Tibial nerve (tissue), 4 donors: ENCODE measurements at regions not wholly inside any gene's neighbourhood (a gene's known extent, or its start where the extent isn't known, plus 50 kb on each side); places are given as distances from the start of the nearest gene placed in this dataset.

Experiments
- DNase-seq, 2 donors: peaks; one replicate each; pipeline ENCODE4 v3.0.0-alpha.2; 2019; ENCODE audit warnings: low spot score in 2 of 2
- H3K27ac ChIP-seq, 4 donors: fragments of 200-600 bp; sonication (generic) in 3 of 4; one replicate each; pipeline ENCODE4 v1.5.1; 2017 to 2019; ENCODE audit warnings: mild to moderate bottlenecking in 1 of 4
- H3K27me3 ChIP-seq, 2 donors: fragments of 200-600 bp; sonication (generic) in 1 of 2; one replicate each; pipeline versions ENCODE4 v1.5.1 to v1.6.0; 2017 to 2019
- H3K36me3 ChIP-seq, 3 donors: fragments of 200-600 bp; sonication (generic); one replicate each; pipeline ENCODE4 v1.5.1; 2018 to 2019
- H3K4me1 ChIP-seq, 4 donors: fragments of 200-600 bp; sonication (generic) in 3 of 4; one replicate each; pipeline ENCODE4 v1.5.1; 2017 to 2019
- H3K4me3 ChIP-seq, 4 donors: fragments of 200-600 bp; sonication (generic) in 3 of 4; one replicate each; pipeline ENCODE4 v1.5.1; 2017 to 2019; ENCODE audit warnings: mild to moderate bottlenecking in 1 of 4, moderate library complexity in 1 of 4
- H3K9me3 ChIP-seq, 4 donors: fragments of 200-600 bp; sonication (generic) in 3 of 4; one replicate each; pipeline ENCODE4 v1.5.1; 2017 to 2019
- CTCF ChIP-seq, 5 experiments: fragments of 200-600 bp in 3 of 5; fragments of 450-650 bp in 2 of 5; sonication (generic) in 3 of 5; IDR thresholded peaks; one replicate each; pipeline ENCODE4 v1.5.1; 2016 to 2019; ENCODE audit warnings: antibody characterized with exemption in 5 of 5, mild to moderate bottlenecking in 3 of 5, moderate library complexity in 2 of 5
- EP300 ChIP-seq, 2 donors: sonication (generic); formaldehyde crosslinking; IDR thresholded peaks; one replicate each; pipeline ENCODE4 v1.6.1; 2017; ENCODE audit warnings: antibody characterized with exemption in 2 of 2, mild to moderate bottlenecking in 1 of 2
- POLR2A ChIP-seq, 2 donors: fragments of 450-650 bp; IDR thresholded peaks; one replicate each; pipeline ENCODE4 v1.6.1; 2017; ENCODE audit warnings: antibody characterized with exemption in 2 of 2, mild to moderate bottlenecking in 2 of 2, moderate library complexity in 2 of 2
- WGBS, 2 donors: methylation state at CpG; one replicate each; pipeline ENCODE4 v1.1.5; 2018; 5-methylcytosine and 5-hydroxymethylcytosine counted together

GRCh38 chr2:198961547-198961946 lies 496.2 kb downstream of the SATB2 start:
- no peak overlapping the region for H3K27ac ChIP-seq
- no peaks in the 10 kb centered on the region for H3K4me1 ChIP-seq
- no peaks in the 10 kb centered on the region for H3K9me3 ChIP-seq
- TF ChIP-seq EP300 (IDR thresholded peaks at IDR 0.05) (no peak), CTCF (IDR thresholded peaks at IDR 0.05) (no peak), POLR2A (IDR thresholded peaks at IDR 0.05) (no peak)
- no peak overlapping the region for H3K4me3 ChIP-seq
- H3K27me3 ChIP-seq: no peaks in the 10 kb centered on the region
- no peak for DNase-seq
- H3K36me3 ChIP-seq: no peaks in the 10 kb centered on the region

GRCh38 chr2:198957181-198957580 lies 500.6 kb downstream of the SATB2 start:
- 45 to 50% methylated on average over 1 of the region's 1 CpG for WGBS, 2 donors
- no peak for DNase-seq
- H3K36me3 ChIP-seq: no peaks in the 10 kb centered on the region
- H3K4me1 ChIP-seq: no peaks in the 10 kb centered on the region
- H3K9me3 ChIP-seq: no peaks in the 10 kb centered on the region
- H3K4me3 ChIP-seq: no peak overlapping the region
- no peak overlapping the region for H3K27ac ChIP-seq
- TF ChIP-seq EP300 (IDR thresholded peaks at IDR 0.05): no peak
- no peak for TF ChIP-seq CTCF (IDR thresholded peaks at IDR 0.05)
- no peak for TF ChIP-seq POLR2A (IDR thresholded peaks at IDR 0.05)
- H3K27me3 ChIP-seq: no peaks in the 10 kb centered on the region

GRCh38 chr2:198953328-198953727 lies 504.4 kb downstream of the SATB2 start:
- H3K36me3 ChIP-seq: no peaks in the 10 kb centered on the region
- DNase-seq: no peak
- H3K27me3 ChIP-seq: no peaks in the 10 kb centered on the region
- TF ChIP-seq POLR2A (IDR thresholded peaks at IDR 0.05): no peak
- no peaks in the 10 kb centered on the region for H3K4me1 ChIP-seq
- no peak overlapping the region for H3K4me3 ChIP-seq
- H3K9me3 ChIP-seq: no peaks in the 10 kb centered on the region
- no peak overlapping the region for H3K27ac ChIP-seq

- DNase-seq: no peak
- H3K27me3 ChIP-seq: no peaks in the 10 kb centered on the region
- no peak overlapping the region for H3K4me3 ChIP-seq
- no peaks in the 10 kb centered on the region for H3K36me3 ChIP-seq
- H3K4me1 ChIP-seq: no peaks in the 10 kb centered on the region
- TF ChIP-seq CTCF (IDR thresholded peaks at IDR 0.05) (no peak), EP300 (IDR thresholded peaks at IDR 0.05) (no peak), POLR2A (IDR thresholded peaks at IDR 0.05) (no peak)
- H3K27ac ChIP-seq: no peak overlapping the region
- no peaks in the 10 kb centered on the region for H3K9me3 ChIP-seq
Measured at GRCh38 chr2:198950803-198951202, 506.9 kb downstream of the SATB2 start.

GRCh38 chr2:198945496-198945895 lies 512.2 kb downstream of the SATB2 start:
- WGBS, 2 donors: 87 to 91% methylated on average over 3 of the region's 3 CpGs
- TF ChIP-seq EP300 (IDR thresholded peaks at IDR 0.05): no peak
- TF ChIP-seq POLR2A (IDR thresholded peaks at IDR 0.05): no peak
- no peak for TF ChIP-seq CTCF (IDR thresholded peaks at IDR 0.05)
- Histone ChIP-seq H3K36me3 (no peaks in the 10 kb centered on the region), H3K27me3 (no peaks in the 10 kb centered on the region), H3K9me3 (no peaks in the 10 kb centered on the region), H3K4me3 (no peak overlapping the region), H3K27ac (no peak overlapping the region), H3K4me1 (no peaks in the 10 kb centered on the region)
- DNase-seq: no peak

- Histone ChIP-seq H3K9me3 (peaks cover 0 to 8% (median 0%) of the 10 kb centered on the region in 4 donors), H3K27ac (no peak overlapping the region), H3K4me3 (no peak overlapping the region), H3K27me3 (no peaks in the 10 kb centered on the region), H3K36me3 (no peaks in the 10 kb centered on the region), H3K4me1 (no peaks in the 10 kb centered on the region)
- TF ChIP-seq EP300 (IDR thresholded peaks at IDR 0.05): no peak
- TF ChIP-seq POLR2A (IDR thresholded peaks at IDR 0.05): no peak
- no peak for TF ChIP-seq CTCF (IDR thresholded peaks at IDR 0.05)
- no peak for DNase-seq
Measured at GRCh38 chr2:198930170-198930569, 527.6 kb downstream of the SATB2 start.
